ENCODE measurements at regions not wholly inside any gene's neighbourhood (a gene's known extent, or its start where the extent isn't known, plus 50 kb on each side); places are given as distances from the start of the nearest gene placed in this dataset.

DNA sequence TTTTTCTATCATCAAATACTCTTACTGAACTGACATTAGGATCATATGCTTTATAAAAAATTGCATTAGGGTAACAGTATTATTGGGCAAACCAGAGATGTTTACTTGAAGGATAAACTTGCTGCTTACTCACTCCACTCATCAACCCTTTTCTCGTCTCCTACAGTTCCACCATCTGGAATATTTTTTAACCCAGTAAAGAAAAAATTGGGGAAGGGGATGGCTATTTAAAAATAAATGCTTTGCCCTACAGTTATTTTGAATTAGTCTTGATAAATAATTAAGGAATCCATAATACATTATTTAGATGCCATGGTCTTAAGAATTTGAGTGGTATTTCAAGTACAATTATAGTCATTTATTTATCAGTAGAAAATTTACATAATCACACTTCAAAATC, 225.8 kb downstream of the MEF2C start (continued):
- TF ChIP-seq, protein P1, sequence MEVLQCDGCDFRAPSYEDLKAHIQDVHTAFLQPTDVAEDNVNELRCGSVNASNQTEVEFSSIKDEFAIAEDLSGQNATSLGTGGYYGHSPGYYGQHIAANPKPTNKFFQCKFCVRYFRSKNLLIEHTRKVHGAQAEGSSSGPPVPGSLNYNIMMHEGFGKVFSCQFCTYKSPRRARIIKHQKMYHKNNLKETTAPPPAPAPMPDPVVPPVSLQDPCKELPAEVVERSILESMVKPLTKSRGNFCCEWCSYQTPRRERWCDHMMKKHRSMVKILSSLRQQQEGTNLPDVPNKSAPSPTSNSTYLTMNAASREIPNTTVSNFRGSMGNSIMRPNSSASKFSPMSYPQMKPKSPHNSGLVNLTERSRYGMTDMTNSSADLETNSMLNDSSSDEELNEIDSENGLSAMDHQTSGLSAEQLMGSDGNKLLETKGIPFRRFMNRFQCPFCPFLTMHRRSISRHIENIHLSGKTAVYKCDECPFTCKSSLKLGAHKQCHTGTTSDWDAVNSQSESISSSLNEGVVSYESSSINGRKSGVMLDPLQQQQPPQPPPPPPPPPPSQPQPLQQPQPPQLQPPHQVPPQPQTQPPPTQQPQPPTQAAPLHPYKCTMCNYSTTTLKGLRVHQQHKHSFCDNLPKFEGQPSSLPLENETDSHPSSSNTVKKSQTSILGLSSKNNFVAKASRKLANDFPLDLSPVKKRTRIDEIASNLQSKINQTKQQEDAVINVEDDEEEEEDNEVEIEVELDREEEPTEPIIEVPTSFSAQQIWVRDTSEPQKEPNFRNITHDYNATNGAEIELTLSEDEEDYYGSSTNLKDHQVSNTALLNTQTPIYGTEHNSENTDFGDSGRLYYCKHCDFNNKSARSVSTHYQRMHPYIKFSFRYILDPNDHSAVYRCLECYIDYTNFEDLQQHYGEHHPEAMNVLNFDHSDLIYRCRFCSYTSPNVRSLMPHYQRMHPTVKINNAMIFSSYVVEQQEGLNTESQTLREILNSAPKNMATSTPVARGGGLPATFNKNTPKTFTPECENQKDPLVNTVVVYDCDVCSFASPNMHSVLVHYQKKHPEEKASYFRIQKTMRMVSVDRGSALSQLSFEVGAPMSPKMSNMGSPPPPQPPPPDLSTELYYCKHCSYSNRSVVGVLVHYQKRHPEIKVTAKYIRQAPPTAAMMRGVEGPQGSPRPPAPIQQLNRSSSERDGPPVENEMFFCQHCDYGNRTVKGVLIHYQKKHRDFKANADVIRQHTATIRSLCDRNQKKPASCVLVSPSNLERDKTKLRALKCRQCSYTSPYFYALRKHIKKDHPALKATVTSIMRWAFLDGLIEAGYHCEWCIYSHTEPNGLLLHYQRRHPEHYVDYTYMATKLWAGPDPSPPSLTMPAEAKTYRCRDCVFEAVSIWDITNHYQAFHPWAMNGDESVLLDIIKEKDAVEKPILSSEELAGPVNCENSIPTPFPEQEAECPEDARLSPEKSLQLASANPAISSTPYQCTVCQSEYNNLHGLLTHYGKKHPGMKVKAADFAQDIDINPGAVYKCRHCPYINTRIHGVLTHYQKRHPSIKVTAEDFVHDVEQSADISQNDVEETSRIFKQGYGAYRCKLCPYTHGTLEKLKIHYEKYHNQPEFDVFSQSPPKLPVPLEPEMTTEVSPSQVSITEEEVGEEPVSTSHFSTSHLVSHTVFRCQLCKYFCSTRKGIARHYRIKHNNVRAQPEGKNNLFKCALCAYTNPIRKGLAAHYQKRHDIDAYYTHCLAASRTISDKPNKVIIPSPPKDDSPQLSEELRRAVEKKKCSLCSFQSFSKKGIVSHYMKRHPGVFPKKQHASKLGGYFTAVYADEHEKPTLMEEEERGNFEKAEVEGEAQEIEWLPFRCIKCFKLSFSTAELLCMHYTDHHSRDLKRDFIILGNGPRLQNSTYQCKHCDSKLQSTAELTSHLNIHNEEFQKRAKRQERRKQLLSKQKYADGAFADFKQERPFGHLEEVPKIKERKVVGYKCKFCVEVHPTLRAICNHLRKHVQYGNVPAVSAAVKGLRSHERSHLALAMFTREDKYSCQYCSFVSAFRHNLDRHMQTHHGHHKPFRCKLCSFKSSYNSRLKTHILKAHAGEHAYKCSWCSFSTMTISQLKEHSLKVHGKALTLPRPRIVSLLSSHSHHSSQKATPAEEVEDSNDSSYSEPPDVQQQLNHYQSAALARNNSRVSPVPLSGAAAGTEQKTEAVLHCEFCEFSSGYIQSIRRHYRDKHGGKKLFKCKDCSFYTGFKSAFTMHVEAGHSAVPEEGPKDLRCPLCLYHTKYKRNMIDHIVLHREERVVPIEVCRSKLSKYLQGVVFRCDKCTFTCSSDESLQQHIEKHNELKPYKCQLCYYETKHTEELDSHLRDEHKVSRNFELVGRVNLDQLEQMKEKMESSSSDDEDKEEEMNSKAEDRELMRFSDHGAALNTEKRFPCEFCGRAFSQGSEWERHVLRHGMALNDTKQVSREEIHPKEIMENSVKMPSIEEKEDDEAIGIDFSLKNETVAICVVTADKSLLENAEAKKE (CRISPR knock-in tag; IDR thresholded peaks at IDR 0.05): no peak

- no peaks in the 10 kb centered on the region for H3K79me2 ChIP-seq (replicated peaks; ENCODE audit: insufficient read depth)
- Mint-ChIP-seq H3K9me3 (no peaks in the 10 kb centered on the region), H3K27me3 (ENCODE audit: insufficient read depth, low read depth, poor library complexity) (peaks cover 34% of the 10 kb centered on the region), H3K4me3 (no peak overlapping the region), H3K27ac (no peak overlapping the region), H3K36me3 (ENCODE audit: low read depth) (no peaks in the 10 kb centered on the region; the same call in 2 of the 3 replicates), H3K4me1 (peaks cover 18% of the 10 kb centered on the region)
- H4K20me1 ChIP-seq (replicated peaks; ENCODE audit: insufficient read depth): no peaks in the 10 kb centered on the region
- no peak overlapping the region for H3K27ac ChIP-seq (ENCODE audit: low read depth)
- H2AFZ ChIP-seq: no peak overlapping the region
- H3K4me2 ChIP-seq: no peak overlapping the region
- peaks cover 20% of the 10 kb centered on the region for H3K4me1 ChIP-seq (ENCODE audit: insufficient read depth)
- ATAC-seq: no peak
- H3K27me3 ChIP-seq (ENCODE audit: insufficient read depth): peaks cover 38% of the 10 kb centered on the region
- no peak overlapping the region for H3K4me3 ChIP-seq
- H3F3A ChIP-seq (replicated peaks; ENCODE audit: low read depth): peaks cover 5% of the 10 kb centered on the region; the same call in 1 of the 2 replicates
- DNase-seq (ENCODE audit: low spot score): no peak
- H3K36me3 ChIP-seq (ENCODE audit: insufficient read depth): no peaks in the 10 kb centered on the region
- no peaks in the 10 kb centered on the region for H3K9me2 ChIP-seq (ENCODE audit: insufficient read depth)
- TF ChIP-seq CREB1 (CRISPR knock-in tag; IDR thresholded peaks at IDR 0.05; ENCODE audit: low read depth) (no peak), JUNB (IDR thresholded peaks at IDR 0.05; ENCODE audit: unreplicated experiment) (no peak), EZH2phosphoT487 (IDR thresholded peaks at IDR 0.05; ENCODE audit: unreplicated experiment) (no peak)
- TF ChIP-seq, protein P2, sequence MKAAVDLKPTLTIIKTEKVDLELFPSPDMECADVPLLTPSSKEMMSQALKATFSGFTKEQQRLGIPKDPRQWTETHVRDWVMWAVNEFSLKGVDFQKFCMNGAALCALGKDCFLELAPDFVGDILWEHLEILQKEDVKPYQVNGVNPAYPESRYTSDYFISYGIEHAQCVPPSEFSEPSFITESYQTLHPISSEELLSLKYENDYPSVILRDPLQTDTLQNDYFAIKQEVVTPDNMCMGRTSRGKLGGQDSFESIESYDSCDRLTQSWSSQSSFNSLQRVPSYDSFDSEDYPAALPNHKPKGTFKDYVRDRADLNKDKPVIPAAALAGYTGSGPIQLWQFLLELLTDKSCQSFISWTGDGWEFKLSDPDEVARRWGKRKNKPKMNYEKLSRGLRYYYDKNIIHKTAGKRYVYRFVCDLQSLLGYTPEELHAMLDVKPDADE (IDR thresholded peaks at IDR 0.05): no peak
- TF ChIP-seq, protein P1 (CRISPR knock-in tag; IDR thresholded peaks at IDR 0.05): no peak
Measured at GRCh38 chr5:88656221-88656950, 226.6 kb downstream of the MEF2C start.

Data from GM23338 (cell line).